HG02588 (cell line): ENCODE measurements at regions not wholly inside any gene's neighbourhood (a gene's known extent, or its start where the extent isn't known, plus 50 kb on each side); places are given as distances from the start of the nearest gene placed in this dataset.

ENCODE experiments used
- ATAC-seq: cut with Tn5 transposase; IDR thresholded peaks from one replicate; pipeline ENCODE4 v1.9.1; 2021; ENCODE audit warnings: mild to moderate bottlenecking, moderate library complexity; ENCODE audit not compliant: unreplicated experiment

DNA sequence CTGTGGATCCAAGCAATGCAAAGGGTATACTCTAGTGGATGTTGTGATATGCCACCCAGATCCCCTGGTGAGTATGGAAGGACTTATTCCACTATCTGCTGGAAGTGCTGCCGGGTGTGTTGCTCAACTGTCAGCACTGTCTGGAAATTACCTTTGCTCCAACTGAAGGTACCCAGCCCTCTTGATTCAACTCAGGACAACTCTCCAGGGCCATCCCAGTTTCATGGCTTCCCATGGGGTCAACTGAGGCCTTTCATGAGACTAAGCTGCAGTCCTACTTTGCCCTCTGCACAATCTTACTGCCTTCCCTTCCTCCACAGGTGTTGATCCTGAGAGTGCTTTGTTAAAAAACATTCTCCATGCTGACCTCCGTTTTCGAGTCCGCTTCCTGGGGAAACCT, 99.8 kb downstream of the SPRY1 start:
- ATAC-seq: no peak

DNA sequence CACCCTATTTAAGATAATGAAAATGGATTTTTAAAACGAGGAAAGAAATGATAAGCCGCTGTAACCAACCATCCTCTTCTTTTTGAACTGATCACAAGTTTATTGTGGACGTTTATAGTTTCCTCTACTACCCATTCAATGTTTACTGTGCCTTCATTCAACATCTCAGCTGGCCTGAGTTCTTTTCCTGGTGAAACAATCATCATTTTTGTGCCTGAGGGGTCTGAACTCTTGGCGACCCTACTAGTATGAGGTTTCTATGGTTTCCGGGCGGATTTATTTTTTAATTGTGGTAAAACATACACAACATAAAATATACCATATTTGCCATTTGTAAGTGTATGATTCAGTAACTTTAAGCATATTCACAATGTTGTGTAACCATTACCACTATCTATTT, 100.7 kb downstream of the SPRY1 start:
- no peak for ATAC-seq

DNA sequence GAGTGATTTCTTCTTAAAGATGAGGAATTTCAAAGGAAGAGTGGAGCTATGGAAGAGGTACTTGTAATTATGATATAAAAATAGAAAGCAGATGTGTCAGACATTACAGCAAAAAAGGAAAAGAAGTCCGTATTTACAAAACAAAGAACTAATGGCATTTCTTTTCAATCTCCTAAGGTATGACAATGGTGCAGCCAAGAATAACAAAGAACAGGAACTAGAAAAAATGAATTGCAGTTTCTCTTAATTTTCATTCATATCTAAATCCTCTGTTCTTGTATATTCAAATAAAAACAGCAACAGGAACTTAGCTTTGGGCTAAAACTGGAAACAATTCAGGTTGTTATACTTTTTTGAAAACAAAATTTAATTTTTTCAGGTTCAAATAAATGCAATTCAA, 105.1 kb downstream of the SPRY1 start:
- no peak for ATAC-seq

DNA sequence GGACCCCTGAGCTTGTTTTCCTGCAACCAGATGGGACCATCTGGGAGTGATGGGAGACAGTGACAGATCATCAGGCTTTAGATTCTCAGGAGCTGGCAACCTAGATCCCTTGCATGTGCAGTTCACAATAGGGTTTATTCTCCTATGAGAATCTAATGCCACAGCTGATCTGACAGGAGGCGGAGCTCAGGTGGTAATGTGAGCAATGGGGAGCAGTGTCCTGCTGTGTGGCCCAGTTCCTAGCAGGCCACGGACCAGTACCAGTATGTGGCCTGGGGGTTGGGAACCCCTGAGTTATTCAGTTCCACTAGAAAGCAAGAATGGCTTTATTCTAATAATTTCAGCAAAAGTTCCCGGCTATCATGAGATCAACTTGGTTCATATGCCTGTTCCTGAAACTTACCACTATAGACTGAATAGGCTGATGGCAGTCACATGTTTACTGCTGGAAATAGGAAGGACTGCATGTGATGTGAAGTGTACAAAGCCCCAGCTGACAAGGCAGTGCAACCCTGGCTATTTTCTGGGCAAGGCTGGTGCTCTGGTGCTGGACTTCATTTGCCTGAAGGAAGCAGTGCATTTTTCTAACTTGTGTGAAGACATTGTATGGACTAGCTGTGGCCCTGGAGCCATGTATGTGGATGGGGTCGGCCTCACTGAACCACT, 107.2 kb downstream of the SPRY1 start:
- no peak for ATAC-seq

DNA sequence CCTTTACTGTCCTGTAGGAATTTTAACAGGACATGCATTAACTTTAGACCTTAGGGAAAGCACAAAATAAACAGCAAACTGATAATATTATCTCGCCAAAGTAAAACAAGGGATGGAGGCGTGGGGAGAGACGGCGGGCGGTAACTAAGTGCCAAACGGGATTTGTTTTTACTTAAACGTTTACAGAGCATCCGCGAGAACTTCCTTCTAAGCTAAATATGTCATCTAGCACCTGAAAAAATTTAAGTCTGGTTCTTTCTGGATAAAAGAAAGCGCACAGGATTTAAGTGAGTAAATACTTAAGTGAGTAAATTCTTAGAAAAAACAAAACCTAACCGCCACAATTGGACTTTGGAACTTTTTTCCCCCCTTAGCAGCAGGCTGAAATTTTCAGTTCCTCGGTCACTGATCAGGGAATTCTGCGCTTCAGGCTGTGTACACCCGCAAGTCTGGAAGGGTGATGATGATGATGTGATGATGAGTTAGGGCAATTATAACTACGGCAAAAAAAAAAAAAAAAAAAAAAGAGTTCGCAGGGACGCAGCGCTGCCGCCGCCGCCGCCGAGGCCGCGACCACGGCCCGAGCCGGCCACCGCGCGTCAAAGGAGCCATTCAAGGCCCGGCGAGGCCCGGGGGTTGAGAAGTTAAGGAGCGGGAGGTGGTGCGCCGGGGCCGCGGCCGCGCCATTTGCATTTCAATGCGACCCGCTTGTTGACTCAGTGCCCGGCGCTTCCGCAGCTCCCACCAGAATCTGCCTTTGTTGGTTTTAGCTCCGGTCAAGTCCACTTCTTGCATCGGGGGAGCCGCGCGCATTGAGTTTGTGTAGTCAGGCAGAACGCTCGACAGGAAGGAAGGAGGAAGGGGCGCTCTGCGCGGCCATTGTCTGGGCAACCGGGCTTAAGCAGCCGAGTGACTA, 108.8 kb downstream of the SPRY1 start:
- peak; percentile 44 for ATAC-seq

GRCh38 chr4:123506011-123506695, 109.6 kb downstream of the SPRY1 start:
- ATAC-seq: no peak

GRCh38 chr4:123507376-123507775, 110.8 kb downstream of the SPRY1 start:
- ATAC-seq: no peak

DNA sequence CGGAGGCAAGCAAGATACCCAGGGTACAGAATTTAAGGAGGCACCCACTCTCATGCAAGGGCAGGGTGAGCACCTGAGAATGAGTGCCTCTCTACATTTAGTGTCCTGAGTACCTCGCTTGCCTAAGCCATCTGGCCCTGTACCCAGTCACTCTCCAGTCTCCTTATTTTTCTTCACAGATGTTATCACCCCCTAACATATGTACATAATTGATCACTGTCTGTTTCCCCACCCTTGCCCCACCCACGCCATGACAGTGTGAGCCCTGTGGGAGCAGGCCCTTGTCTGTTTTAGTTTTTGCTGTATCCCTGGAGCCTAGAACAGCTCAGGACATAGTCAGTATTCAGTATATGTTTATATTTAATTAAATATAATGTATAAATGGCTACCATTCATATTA, 113.6 kb downstream of the SPRY1 start:
- ATAC-seq: no peak

GRCh38 chr4:123510659-123511058, 114.1 kb downstream of the SPRY1 start:
- ATAC-seq: no peak

- no peak for ATAC-seq
Measured at GRCh38 chr4:123516576-123516975, 120.0 kb downstream of the SPRY1 start.

DNA sequence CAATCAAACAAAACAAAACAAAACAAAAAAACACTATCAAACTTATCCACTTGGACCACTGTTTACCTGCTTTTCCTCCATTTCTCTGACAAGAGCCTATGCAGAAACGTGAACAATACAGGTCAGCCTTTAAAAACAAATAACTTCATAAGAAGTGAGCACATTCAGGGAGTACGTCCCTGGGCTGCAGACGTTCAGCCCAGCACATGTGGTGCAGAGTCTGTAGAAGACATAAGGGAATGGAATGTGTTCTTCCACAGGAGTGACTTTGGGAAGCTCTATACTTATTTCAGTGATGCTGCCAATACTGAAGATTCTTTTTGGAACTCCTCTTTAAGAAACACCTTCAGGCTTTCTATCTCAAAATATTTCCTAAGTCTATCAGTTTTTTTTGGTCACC, 120.6 kb downstream of the SPRY1 start:
- no peak for ATAC-seq

DNA sequence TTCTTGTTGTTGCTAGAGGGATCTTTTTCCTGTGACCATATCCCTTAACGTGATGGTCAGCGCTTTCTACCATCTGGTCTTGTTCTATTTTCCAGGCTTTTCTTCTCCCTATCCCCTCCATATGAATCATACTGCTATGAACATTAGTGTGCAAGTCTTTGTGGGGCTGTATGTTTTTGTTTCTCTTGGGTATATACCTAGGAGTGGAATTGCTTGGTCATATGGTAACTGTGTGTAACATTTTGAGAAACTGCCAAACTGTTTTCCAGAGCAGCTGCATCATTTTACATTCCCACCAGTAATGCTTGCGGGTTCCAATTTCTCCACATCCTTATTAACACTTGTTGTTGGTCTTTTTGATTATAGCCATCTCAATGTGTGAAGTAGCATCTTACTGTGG, 121.4 kb downstream of the SPRY1 start:
- ATAC-seq: no peak

DNA sequence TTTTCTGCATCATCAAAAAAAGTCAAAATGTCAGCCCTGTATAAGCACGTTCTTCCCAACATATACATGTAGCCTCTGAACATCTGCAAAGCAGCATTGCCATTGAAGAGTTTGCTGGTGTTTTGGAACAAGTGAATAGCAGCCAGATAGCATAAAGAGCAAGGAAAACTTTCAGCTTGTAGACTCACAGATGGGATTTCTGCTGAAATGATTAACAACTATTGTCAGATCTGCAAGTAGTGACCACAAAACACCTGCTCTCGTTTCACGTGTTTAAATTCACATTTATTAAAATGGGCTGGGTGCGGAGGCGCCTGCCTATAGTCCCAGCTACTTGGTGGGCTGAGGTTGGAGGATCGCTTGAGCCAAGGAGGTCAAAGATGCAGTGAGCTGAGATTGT, 123.7 kb downstream of the SPRY1 start:
- ATAC-seq: no peak

GRCh38 chr4:123522081-123522480, 125.5 kb downstream of the SPRY1 start:
- no peak for ATAC-seq

DNA sequence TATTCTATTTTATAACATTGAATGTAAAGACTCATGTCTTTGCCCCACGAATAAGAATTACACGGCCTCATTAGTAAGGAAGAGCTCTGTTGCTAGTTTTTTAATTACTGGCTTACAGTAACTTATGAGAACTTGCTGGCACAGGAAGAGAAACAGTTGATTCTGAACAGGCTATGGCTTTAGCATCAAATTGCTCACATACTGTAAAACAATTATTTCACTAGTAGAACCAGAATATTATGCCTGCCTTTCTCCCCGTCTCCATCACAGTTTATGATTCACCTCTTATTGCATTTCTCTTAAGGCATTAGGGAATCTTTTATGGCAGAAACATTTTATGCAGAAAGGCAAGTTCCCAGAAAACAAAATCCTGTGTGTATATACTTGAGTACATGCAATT, 126.1 kb downstream of the SPRY1 start:
- no peak for ATAC-seq

DNA sequence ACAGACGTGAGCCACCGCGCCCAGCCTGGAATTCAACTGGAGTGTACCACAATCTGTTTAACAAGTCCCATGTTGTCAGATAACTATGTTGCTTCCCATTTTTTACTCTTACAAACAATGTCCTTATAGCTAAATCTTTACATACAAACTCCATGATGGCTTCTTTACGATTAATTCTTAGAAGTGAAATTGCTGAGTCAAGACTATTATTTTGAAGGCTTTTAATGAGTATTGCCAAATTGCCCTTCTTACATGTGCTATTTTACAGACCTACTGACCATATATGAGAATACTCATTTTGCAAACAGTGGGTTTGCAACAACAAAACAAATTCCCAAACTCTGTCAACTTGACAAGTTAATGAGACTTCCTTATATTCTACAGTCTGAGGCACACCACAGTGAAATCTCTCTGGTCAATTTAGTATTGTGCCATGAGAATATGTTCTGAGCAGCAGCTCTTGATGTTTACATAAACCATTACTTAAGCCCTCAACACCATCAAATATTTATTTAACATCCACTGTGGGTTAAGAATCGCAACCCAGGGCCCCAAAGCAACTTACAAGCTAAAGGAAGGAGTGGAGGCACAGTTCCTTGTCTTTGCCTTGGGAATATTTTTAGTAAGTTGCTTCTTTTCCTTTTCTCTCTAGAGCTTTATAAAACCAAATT, 128.5 kb downstream of the SPRY1 start:
- ATAC-seq: no peak

DNA sequence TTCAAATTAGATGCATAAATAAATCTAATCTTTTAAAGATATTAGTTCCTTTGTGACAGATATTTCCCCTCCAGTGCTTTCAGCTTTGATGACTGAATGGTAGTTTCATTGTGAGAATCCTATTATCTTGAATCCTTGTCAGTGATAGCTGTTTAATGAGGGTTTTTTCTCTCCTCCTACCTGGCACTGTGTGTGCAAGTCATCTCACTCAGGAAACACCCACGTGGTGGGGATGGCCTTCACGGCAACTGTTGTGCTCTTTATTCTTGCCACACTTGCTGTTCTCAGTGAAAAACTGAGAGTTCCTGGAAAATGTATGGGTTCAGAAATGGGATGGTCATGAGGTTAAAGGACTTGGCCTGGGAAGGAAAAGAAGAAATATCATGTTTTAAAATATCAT, 129.9 kb downstream of the SPRY1 start:
- no peak for ATAC-seq

DNA sequence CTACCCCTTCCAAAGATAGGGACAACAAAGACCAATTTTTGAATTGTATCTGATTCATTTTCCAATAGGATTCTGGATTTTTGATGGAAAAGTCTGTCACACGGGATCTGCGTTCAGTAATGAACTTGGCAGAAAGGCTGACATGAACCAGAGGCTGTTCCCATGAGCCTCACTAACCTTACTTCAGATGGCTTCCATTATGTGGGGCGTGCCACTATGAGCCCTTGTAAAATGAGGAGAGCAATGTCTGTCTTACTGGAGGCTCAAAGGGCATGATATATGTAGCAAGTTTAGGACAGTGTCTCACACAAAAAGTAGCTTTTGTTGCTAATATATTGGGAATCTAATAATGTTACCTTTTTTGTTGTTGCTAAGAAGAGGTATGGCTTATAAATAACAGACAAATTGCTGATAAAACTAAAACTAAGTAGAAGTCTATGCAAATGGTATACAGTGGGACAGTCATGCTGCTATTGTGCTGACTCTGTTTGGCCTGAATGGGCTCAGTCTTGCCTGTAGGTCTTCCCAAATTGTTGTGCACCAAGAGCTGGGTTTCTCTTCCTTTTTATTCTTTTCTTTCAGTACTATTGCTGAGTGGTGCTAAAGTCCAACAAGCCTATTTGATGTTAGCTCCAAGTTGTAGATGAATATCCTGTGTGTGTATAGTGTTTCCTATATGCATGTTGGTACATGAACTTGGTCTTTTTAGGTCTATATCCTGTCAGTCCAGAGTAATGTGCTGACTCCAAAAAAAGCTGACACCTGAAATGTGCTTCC, 132.1 kb downstream of the SPRY1 start:
- ATAC-seq: no peak

DNA sequence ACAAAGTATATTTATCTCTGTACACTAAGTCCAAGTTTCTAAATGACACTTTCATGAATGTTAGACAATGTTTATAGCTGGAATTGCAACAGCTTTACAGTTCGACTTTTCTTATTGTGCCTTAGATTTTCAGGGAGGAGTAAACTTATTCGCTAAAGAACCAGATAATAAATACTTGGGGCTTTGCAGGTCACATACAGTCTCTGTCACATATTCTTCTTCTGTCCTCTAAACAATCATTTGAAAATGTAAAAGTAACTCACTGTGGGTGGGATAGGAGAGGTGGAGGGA, 132.6 kb downstream of the SPRY1 start:
- no peak for ATAC-seq

DNA sequence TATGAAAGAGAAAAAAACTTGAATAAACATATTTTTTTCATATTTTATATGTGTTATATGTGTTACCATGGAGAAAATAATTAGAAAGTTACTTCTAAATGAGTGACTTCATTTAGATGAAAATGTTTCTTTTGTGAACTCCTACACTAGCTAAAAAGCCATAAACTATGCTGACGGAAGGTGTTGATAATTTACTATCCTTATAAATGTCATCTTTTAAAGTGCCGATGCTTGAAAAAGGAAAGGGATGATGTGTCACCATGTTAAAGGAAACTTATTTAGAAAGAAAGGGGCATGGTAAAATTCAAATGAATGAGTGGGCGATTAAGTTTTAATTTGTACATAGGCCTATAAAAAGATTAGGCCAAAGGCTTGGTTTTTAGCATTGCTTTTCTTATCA, 133.8 kb downstream of the SPRY1 start:
- ATAC-seq: no peak
